ENCODE measurements at regions not wholly inside any gene's neighbourhood (a gene's known extent, or its start where the extent isn't known, plus 50 kb on each side); places are given as distances from the start of the nearest gene placed in this dataset.

DNA sequence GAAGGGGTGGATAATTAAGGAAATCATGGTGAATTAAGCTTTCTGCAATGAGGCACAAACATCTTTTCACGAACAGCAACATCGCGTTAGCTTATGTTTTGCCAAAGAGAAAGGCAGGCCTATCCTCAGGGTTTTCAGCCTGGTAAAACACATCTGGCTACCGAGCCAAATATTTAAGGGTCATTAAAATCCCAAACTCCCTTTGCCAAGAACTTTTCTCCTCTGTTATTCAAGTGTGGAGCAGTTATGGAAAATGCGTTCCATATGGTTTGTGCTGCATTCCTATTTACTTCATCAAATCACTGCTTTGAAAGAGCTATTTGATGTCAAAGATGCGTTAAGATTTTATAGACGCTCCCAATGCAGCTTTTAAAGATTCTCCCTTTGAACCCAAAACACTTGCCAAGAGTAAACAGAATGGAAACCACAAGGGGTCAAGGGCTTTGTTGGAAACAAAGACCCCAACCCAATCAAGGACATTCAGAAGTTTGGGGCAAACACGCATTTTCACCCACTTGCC lies 308.3 kb upstream of the CDH5 start:
- TF ChIP-seq, protein P1, sequence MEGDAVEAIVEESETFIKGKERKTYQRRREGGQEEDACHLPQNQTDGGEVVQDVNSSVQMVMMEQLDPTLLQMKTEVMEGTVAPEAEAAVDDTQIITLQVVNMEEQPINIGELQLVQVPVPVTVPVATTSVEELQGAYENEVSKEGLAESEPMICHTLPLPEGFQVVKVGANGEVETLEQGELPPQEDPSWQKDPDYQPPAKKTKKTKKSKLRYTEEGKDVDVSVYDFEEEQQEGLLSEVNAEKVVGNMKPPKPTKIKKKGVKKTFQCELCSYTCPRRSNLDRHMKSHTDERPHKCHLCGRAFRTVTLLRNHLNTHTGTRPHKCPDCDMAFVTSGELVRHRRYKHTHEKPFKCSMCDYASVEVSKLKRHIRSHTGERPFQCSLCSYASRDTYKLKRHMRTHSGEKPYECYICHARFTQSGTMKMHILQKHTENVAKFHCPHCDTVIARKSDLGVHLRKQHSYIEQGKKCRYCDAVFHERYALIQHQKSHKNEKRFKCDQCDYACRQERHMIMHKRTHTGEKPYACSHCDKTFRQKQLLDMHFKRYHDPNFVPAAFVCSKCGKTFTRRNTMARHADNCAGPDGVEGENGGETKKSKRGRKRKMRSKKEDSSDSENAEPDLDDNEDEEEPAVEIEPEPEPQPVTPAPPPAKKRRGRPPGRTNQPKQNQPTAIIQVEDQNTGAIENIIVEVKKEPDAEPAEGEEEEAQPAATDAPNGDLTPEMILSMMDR (IDR thresholded peaks at IDR 0.05) = no peak
- TF ChIP-seq POLR2A (IDR thresholded peaks at IDR 0.05) = no peak

All from uterus (tissue), 2 donors.